GM18526 (cell line): ENCODE measurements at regions not wholly inside any gene's neighbourhood (a gene's known extent, or its start where the extent isn't known, plus 50 kb on each side); places are given as distances from the start of the nearest gene placed in this dataset.
A peak's percentile ranks its signal among the peaks of the same experiment; 100 is the strongest.

Experiments
- POLR2A ChIP-seq: IDR thresholded peaks from 3 replicates; pipeline ENCODE4 v1.6.1; 2011; ENCODE audit not compliant: insufficient read length; ENCODE audit errors: extremely low read depth

- TF ChIP-seq POLR2A = no peak
These were observed 75.0 kb downstream of the PTPDC1 start for GRCh38 chr9:94159069-94159939.

DNA sequence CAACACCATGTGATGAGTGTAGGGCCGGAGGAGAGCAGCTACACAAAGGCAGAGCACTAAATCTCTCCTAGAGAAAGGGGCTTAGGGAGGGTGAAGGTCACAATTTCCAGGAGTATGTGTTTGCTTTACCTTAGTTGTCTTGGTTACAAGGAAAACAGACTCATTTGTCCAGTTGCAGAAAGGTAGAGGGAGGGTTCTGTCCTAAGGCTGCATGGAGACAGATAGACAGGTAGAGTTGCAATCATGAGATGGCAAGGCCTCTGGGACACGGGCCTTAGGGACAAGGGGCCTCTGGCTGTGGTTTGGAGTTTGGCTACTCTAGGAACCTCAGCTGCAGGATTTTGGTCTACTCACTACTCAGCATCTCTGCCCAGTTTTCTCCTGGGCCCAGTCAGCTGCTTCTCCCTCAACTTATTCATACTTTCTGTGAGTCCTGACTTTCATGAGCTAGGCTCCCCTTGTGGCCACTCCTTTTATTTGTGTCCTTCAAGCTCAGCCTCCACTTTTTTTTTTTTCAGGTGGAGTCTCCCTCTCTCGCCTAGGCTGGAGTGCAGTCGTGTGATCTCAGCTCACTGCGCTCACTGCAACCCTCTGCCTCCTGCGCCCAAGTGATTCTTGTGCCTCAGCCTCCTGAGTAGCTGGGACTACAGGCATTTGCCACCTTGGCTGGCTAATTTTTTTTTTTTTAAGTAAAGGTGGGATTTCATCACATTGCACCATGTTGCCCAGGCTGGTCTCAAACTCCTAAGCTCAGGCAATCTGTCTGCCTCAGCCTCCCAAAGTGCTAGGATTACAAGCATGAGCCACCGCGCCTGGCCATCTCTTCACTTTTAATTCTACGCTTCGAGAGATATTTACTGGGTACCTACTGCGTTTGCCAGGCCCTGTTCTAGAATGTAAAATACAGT is 76.6 kb downstream of the PTPDC1 start:
- TF ChIP-seq POLR2A = no peak

DNA sequence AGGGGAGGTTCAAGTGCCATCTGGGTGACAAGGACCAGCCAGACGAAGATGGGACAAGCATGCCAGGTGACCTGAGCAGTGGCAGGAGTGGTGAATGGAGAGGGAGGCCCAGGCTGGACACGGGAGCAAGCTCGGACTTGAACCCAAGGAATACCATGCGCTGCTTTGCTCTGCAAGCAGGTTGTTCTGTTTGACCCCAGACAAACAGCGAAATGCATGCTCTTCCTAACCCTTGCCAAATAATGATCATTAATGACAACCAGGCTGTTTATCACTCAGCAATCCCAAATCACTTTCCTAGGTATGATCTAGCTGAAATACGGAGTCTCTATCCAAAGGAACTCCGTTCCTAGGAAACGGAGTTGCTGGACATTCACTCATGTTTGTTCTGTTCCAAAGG is 77.4 kb downstream of the PTPDC1 start:
- TF ChIP-seq POLR2A = no peak

DNA sequence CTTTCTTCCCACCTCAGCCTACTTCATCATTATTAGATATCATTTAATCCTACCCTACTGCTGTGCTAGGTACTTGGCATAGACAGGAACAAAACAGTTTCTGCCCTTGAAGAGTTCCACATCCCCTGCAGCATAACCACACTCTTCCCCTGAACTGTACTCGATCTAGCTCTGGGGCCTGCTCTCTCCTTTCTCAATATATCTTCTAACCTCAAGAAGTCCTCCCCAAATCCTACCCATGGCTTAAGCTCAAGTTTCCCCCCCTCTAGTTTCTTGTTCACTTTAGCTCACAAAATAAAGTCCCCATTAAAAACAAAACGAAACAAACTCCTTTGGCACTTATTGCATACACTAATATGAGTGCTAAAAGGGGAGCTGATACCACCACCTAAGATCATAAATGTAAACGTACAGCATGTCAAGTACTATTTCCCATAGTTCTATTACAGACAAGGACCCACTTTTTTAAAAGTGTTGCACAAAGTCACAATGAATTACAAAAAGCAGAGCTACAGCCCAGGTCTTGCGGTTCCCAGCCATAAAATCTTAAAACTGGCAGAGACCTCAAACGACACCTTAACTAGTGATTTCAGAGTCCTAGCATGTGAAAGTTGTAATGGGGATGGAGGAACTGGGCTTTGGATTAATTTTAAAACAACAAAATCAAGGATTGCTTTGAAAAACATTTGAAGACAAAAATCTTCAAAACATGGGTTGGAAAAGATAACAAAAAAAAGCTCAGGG is 80.7 kb downstream of the PTPDC1 start:
- no peak for TF ChIP-seq POLR2A

DNA sequence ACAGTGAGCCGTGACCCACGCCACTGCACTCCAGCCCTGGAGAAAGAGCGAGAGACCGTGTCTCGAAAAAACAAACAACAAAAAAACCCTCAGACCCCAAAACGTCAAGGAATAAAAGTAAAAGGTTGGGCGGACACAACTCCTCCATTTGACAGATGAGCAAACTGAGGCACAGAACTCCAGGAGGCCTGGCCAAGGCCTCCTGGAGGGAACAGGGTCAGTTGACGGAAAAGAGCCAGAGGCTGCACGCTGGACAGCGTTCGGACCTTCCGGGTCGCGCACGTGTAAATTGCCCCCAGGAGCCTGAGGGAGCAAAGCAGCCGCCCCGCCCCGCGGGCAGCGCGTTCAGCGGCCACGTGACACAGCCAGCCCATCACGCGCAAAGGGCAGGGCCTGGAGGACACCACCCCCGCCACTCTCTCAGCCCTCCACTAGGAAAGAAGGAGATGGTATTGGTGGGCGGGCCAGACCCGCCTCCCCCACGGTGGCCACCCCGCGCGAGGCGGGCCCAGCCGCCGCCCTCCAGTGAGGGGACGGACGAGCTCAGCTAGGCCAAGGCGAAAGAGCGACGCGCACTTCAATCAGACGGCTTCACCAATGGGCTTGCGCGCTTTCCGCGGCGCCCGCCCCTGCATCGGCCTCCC is 81.5 kb downstream of the PTPDC1 start:
- TF ChIP-seq POLR2A = no peak

DNA sequence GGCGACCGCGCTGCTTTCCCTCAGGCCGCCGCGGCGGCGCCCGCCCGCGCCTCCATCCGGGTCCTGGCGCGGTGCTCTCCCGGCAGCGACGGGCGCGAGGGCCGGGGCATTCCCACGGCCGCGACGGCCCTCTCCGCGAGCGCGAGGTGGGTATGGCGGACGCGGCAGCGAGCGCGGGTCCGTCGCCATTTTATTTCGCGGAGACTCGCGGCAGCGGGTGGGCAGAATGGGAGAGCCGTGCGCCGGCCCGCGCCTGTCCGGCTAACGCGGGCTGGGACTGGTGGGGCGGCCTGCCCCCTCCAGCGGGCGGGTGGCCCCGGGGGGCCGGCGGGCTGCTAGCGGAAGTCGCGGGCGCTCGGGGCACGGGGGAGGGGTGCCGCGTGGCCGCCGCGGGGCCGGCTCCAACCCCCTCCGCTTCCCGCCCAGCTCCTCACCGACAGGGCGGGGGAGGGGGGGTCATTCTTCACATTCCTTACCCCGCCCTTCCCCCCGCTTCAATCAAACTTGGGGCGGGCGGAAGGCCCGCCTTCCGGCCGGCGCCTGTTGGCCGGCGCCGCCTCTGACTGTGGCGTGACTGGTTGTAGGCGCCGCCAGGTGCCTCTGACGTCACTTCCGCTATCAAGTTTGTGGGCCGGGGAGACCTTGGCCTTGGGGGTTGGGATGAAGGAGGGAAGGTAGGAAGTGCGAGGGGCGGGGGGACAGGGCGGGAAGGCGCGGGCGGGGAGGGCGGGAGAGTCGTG is 82.1 kb downstream of the PTPDC1 start:
- peak; percentile 81 for TF ChIP-seq POLR2A

DNA sequence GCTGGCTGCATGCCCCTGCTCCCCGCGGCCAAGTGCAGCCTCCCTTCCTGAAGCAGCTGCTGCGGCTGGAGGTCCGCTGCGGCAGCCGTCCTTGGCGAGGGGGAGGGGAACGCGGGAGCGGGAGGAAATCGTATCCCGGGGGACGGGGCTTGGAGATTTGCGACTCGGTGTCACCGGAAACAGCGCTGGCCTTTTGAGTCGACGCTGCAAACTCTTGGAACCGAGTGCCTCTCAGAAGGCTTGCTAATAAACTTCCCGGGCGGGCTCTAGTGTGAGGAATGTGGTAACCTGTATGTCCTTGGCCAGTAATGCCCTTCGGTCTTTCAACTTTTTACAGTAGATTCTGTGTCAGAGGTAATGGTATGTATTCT is 82.7 kb downstream of the PTPDC1 start:
- TF ChIP-seq POLR2A = no peak

- no peak for TF ChIP-seq POLR2A
These were observed 83.2 kb downstream of the PTPDC1 start for GRCh38 chr9:94167376-94167890.

GRCh38 chr9:94168203-94169000 is 84.1 kb downstream of the PTPDC1 start:
- no peak for TF ChIP-seq POLR2A

- TF ChIP-seq POLR2A = no peak
These were observed 85.7 kb downstream of the PTPDC1 start for GRCh38 chr9:94169968-94170367.

DNA sequence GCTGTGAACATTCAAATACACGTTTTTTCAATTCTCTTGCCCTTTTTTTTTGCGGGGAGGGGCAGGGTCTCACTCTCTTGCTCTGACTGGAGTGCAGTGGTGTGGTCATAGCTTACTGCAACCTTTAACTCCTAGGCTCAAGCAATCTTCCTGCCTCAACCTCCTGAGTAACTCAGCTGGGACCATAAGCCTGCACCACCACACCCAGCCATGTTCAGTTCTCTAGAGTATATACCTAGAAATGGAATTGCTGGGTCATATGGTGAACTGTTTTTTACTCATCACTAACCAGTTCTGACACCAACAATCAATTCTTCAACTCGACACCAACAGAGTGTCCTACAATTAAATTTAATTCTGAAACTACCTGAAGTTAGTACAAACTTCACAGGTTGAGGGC is 85.5 kb upstream of the ZNF169 start:
- no peak for TF ChIP-seq POLR2A

GRCh38 chr9:94174164-94174563 is 84.9 kb upstream of the ZNF169 start:
- TF ChIP-seq POLR2A = no peak

GRCh38 chr9:94175669-94176068 is 83.4 kb upstream of the ZNF169 start:
- no peak for TF ChIP-seq POLR2A
